Amniotic epithelial cell (primary cell): ENCODE measurements at regions not wholly inside any gene's neighbourhood (a gene's known extent, or its start where the extent isn't known, plus 50 kb on each side); places are given as distances from the start of the nearest gene placed in this dataset.

Experiments used
- DNase-seq: peaks from one replicate; pipeline ENCODE4 v3.0.0-alpha.2; 2010; ENCODE audit warnings: low read depth

DNA sequence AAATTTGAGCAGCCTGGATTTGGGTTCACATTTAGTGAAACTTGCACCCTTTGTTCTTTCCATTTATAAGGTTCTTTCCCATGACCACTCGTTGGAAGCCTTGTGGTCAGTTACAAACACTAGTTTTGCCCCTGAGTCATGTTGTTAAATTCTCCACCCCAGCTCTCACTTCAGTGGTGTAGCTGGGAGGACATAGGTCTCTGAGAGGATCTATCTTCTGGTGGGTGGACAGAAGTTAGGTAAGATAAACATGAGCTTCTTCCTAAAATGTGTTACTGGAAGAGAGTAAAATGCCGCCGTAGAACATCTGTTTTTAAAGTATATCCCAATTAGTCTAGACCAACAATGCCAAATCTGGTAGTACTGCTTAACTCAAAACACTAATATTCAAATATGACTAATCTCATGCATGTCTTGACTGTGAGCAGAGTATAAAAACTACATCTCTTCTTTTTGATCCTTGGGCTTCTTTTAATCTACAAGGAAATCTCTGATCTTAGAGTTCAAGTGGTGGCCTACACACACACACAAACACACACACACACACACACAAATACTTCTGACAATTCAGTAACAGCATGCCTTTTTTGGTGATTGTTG lies 162.6 kb upstream of the FN1 start:
- DNase-seq: peak; percentile 51

DNA sequence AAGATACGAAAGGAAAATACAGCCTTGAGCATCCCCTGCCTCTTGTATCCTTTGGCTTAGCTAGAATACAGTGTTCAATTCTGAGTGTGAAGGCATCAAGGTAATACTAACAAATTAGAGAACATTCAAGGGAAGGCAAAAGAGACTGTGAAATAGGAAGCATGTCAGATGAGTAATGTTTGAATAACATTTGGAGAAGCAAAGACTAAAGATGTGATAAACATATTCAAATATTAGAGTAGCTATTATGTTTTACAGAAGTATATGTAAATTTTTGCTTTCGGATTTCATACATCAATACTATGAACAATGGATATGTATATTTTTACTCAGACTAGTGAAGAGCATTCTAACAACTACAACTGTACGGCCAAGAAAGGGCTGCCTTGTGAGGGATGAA lies 161.7 kb upstream of the FN1 start:
- no peak for DNase-seq

DNA sequence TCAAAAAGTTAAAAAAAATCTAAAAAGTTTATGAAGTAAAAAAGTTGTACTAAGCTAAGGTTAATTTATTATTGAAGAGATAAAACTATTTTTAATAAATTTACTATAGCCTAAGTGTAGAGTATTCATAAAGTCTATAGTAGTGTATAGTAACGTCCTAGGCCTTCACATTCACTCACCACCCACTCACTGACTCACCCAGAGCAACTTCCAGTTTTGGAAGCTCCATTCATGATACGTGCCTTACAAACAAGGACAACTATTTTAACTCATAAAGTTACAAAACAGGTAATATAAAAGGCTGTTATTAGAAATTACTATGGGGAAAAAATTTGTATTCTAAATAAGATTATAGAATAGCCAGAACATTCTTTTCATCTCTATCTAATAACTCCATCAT lies 158.9 kb upstream of the FN1 start:
- DNase-seq: peak; percentile 53

DNA sequence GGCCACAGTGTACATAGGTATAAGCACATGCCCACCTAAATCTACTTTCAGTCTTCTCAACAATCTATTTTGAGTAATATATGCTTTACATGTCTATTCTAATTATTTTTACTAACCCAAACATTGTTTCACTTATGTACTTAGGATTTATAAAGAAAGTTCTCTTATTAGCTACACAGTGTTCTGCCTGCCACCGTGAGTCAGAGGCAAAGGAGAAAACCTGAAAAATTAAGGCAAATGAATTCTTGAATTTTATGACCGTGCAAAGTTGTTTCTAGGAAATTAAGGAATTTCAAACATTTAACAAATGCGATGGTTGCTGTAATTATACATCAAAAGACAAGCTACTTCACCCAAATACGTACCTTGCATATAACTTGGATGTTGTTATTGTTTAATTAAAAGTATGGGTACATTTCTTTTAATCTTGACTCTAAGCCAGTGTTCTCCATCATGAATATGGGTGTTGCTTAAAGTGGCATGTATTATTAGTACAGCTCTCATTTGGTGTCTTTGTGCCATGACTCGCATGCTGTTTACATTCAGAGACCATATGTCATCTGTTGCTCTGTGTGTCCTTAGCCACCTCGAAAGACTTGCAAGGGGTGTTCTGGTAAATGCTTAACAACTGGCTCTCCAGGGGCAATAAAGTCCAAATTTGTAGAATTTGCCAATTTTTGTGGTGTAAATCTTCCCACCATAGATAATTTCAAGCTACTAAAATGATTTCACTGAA lies 154.3 kb upstream of the FN1 start:
- DNase-seq: no peak

DNA sequence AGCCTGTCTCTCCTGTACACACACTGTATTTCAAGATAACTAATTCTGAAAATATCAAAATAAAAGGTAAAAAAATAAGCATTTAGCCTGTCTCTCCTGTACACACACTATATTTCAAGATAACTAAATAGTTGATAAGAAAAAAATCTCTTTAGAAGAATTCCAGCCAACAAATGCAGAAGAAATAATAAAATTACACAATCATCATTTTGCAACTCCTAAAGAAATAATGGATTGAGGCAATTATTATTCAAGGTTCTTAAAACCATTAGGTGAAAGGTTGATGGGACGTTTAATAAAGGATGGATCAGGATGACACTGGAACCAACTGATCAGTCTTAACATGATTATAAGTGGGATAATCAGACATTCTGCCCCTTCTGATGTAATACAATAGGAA lies 148.0 kb upstream of the FN1 start:
- peak; percentile 61 for DNase-seq

DNA sequence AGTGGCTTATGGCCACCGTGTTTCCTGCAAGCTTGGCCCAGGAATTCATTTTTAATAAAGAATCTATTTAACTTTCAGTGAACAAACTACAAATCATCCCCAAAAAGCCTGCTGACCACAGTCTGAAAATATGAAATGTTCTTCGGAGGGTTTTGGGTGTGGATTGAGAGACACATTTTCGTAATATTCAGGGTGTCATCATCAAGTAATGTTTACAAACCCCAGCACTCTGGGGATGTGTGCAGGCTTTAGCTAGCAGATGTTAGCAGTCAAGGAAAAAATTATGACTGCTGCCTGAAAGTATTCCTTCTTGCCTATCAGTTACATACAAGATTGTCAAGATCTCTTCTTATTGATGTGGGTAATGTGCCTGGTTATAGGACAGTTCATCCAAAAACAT lies 143.9 kb upstream of the FN1 start:
- DNase-seq: peak; percentile 98

DNA sequence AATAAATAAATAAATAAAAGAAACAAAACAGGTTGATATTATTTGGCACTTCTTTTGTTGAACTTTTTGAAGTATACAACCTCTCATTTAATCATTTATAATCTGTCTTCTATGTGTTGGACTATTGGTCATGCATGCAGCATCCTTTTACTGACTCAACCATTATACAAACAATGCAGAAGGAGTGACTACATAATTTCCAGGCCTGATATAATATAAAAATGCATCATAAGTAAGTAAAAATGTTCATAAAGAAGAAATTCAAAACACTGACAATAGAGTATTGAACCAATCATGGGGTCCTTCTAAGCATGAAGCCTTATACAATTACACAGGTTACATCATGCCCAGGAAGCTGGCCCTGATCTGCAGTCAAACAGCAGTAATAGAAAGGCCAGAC lies 141.5 kb upstream of the FN1 start:
- DNase-seq: no peak

DNA sequence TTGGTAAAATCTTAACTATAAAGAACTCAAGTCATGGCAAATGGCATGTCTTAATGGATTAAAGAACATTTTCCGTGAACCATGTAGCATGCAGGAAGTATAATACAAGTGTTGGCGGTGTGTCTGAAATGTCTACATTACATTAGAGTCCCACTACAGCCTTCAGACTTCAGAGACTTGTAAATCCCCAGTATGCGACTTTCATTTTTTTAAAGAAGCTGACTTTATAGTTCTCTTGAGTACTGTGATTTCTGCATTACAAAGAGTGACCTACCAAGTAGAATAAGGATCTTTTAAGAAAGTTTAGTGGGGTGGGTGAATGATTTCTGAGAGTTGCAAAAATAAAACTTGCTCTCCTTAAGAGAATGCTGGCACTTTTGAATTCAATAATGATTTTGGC lies 140.7 kb upstream of the FN1 start:
- DNase-seq: no peak

DNA sequence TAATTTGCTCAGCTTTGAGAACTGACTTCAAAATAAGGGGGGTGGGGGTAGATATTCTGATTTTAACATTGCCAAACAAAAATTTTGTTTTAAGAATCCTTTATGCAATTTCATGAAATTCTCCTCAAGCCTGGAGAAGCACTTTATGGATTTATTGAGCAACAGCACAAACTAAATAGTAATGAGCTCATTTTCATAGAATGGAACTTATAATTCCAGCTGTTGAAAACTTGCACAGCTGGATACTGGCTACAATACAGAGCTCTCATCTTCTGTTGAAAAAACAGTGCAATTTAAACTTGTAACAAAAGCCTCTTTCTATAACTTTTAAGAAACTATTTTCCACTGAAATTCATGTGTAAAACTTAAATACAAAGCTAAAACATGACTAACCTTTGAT lies 137.6 kb upstream of the FN1 start:
- DNase-seq: no peak

DNA sequence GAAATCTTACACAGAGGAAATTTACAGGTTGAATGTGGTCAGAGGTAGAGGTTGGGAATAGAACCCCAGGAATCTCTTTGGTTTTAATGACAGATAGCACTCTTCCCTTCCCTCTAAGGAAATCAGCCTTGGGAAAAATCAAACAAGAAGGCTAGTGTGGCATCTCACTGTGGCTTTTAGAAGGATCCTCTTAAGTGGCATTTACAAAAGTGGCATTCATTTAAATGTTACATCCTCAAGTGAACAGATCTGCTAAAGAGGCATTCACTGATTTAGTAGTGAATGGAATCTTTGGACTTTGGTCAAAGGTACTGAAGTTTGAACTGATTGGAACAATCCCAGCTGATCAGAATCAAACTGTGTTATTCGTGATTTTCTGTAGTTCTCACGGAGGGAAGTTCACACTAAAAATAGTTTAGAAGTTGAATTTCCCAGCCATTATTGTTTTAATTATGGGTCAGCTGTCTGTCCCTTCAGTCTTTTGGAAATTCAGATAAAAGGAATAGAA lies 136.5 kb upstream of the FN1 start:
- no peak for DNase-seq

DNA sequence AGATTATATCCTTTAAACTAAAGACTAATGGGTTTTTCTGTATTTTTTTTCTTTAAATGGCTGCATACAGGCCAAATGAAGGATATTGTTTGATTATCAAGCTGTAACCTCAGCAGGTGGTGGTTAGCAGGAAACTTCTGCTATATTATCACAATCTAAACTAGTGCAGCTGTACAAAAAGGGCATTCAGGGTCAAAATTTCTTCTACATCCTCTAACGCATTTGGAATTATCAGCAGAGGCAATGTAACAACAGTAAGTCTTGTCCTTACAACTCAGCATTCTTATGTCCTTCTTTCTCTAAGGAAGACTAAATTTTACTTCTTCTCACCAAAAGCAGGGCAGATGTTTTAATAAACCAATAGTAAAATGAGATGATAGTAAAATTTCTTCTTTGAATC lies 135.8 kb upstream of the FN1 start:
- no peak for DNase-seq

DNA sequence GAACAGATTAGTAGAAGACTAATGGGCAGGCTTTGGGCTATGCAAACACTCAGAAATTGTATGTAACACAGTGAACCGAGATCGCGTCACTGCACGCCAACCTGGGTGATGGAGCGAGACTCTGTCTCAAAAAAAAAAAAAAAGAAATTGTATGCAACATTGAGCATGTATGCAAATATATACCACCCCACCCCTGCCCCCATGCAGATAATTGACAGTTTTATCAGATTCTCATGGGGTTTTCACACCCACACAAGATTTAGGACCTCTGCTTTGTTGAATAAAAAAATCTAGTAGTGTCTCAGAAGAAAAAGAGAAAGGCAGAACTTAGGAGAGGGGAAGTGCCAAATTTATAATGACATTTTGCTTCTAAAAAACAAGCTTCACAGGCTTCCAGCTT lies 131.6 kb upstream of the FN1 start:
- no peak for DNase-seq

DNA sequence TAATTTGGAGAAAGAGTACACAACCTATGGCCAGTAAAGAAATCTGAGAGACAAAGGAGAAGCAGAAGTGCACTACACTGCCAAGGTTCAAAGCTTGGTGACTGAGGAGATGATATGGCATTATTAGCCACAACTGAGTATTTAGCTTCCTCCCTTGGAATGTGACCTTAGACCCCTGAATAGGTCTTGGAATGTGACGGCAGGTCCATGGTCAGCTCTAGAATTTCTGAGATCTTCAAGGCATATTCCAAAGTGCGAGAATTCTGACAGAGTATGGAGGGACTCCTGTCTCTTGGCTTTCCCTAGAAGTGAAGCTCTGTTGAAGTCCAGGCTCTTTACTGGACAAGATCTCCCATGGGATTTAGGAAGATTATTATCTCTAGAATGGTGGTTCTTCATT lies 130.0 kb upstream of the FN1 start:
- DNase-seq: no peak

DNA sequence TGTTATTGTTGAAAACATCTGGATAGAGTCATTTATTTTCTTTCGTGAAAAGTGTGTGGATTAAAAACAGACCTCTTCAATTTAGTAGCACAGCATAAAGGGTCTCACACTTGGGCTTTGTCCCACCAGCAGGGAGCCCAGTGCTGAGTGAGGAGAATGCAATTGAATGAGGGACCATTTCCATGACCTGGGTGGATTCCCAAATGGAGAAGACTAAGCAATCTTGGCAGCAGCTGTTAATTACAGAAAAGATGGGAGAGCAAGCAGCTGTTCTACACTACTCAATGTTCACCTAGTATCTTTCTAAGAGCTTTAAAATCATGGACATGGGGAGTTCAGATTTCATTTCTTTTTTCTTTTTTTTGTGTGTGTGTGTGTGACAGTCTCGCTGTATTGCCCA lies 121.8 kb upstream of the FN1 start:
- no peak for DNase-seq

DNA sequence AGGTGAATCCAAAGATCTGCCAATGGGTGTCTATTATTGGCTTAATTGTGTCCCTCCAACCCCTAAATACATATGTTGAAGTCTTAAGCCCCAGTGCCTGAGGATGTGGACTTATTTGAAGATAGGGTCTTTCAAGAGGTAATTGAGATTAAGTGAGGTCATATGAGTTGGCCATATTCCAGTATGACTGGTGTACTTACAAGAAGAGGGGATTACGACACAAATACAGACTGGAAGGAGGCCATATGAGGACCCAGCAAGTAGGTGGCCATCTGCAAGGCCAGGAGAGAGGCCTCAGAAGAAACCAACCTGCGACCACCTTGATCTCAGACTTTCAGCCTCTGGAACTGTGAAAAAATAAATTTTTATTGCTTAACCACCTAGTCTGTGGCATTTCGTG lies 121.1 kb upstream of the FN1 start:
- DNase-seq: peak; percentile 74

DNA sequence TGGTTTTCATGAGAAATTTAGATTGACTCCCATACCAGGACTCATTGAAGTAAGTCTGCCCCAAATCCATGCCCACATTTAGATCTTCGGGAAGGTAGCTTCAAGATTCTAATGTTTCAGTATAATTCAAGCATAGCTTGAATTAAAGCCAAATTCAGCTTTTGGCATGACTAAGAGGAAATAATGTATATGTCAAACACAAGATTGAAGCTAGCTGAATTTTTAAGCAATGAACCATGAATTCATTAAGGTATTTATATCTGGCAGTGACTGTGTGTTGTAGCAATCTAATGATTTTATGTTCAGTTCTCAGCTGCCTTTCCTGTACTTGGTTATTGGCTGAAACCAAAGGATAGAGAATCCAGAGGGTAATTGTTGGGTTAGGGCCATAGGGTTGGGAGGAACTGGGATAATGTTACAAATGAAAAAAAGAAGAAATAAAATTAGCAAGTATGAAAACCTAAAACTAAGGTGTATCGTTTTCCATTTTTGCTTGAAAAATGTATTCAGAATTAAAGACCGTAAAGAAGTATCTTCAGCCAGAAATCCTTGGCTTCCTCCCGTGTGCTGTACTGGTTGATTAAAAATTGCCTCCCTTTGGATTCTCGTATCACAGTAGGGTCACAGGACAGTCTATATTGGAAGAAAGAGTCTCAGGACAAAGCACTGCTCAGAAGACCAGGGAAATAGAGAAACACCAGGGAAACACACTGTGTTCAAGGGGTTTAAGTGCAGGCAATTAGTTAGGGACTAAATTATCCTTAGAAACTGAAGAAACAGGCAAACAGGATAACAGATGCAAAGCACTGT lies 119.0 kb upstream of the FN1 start:
- peak; percentile 17 for DNase-seq

DNA sequence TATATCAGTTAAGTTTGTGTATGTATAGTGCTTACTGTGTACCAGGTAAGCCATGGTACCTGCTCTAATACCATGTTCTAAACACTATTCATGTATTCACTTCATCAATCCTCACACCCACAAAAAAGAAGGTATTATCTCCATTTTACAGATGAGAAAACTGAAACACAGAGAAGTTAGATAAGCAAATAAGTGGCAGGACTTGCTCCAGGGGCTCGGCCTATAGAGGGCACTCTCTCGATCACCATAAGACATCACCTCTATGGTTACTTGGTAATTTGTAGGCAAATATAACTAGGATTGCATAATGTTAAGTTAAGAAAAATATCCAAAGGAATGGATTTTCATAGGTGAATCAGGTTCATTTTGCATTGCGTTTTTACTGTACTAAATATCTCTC lies 118.1 kb upstream of the FN1 start:
- no peak for DNase-seq

DNA sequence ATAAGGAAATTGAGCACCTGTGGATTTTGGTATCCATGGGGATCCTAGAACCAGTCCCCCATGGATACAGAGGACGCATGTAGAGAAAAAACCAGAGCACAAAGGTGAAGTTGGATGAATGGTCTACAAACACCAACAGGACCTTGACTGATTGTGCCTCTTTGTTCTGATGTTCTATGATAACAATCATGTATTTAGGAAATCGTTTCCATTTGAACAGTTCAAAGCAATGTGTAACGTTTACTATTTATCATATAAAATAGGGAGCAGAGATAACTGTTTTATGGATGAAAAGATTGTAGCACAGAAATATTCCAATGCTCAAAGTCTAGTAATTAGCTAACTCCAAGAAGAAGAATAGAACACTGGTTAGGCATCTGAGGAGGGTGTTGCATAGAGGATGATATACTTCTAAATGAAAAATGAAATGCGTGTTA lies 116.3 kb upstream of the FN1 start:
- no peak for DNase-seq

DNA sequence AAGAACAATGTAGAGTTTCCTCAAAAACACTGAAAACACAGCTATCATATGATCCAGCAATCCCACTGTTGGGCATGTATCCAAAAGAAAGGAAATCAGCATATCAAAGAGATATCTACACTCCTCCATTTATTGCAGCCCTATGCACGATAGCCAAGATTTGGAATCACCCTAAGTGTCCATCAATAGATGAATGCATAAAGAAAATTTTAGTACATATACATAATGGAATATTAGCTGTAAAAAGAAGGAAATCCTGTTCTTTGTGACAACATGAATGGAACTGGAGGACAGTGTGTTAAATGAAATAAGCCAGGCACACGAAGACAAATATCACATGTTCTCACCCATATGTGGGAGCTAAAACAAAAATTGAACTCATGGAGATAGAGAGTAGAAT lies 114.5 kb upstream of the FN1 start:
- DNase-seq: no peak

DNA sequence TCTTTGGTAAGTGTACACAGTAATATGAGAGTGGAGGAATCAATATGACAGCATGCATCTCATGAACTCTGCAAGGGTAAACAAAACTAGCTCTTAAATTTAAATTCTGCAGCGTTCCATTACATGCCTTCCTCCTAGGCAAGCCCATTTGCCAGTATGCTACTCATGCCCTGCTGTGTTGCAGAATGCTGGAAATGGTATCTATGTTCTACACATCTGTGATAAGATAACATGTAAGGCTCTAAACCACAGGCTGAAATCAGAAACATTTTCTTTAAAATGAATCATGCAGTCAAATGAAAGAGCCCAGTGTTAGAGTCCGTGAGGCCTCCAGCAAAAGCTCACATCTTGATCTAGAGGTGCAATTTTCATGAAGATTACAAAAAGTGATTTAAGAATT lies 112.8 kb upstream of the FN1 start:
- peak; percentile 95 for DNase-seq

DNA sequence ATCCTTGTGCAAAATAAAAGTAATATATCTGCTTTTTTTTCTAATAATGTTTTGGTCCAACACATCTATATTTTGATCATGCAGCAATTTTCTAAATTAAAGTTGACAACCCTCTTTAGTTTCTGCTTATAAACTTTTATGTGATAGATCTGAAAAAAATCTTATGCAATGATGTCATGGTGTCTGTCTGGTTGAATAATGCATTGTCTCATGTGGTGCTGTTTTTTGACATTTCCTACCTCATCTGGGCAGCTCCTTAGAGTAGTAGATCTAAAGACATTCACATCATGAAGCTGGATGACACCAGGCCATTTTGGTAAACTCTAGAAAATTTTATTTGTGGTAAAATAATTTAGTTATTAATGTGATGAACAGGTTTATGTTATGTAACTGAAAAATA lies 106.8 kb upstream of the FN1 start:
- no peak for DNase-seq

DNA sequence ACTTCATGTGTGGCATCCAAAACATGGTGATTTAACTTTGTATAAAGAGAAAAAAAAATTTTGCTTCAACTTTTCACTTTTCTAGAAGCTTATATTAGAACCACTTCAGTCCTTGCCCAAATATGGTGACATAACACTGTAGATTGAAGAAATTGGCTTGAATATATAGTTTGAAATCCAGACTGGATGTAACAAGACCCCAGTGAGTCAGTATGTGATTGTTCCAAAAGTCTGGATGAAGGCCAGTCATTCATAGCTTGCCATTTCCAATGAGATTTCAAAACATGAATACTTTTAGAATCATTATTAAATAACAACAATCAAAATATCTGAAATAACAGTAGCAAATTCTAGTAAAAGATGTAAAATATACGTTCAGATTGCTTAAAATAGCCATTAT lies 104.8 kb upstream of the FN1 start:
- peak; percentile 43 for DNase-seq

DNA sequence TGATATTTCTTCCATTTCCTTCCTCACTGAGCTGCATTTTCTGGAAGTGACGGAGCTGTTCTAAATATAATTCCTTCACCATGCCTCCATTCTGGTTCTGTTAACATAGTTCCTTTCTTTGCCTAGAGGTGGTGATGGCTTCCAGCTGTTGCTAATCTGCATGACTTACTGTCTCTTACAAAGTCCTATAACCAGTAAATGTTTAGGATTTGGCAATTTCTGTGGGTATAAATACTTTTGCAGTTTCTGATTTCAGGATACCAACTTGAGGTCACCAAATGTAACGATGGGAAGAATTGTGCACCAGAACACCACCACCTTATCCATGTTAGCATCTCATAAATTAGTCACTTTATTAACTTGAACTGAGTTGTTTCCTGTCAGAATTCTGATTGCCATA lies 101.7 kb upstream of the FN1 start:
- peak; percentile 19 for DNase-seq
